ENCODE measurements at regions not wholly inside any gene's neighbourhood (a gene's known extent, or its start where the extent isn't known, plus 50 kb on each side); places are given as distances from the start of the nearest gene placed in this dataset.
"Not testable (repeated sequence)": the region's sequence is repeated elsewhere in the genome, so short reads cannot be mapped to it uniquely, and the experiment has no call there.

- peak in 1 of 3 donors; percentile 19 for DNase-seq (ENCODE audit: low read depth in 3 of 3)
Observed at GRCh38 chr9:90053027-90053426, 448.2 kb downstream of the GADD45G start.

GRCh38 chr9:90054810-90055209, 450.0 kb downstream of the GADD45G start:
- DNase-seq (ENCODE audit: low read depth in 3 of 3): no peak

GRCh38 chr9:90055226-90055625, 450.4 kb downstream of the GADD45G start:
- DNase-seq (ENCODE audit: low read depth in 3 of 3): no peak

GRCh38 chr9:90057361-90057760, 452.5 kb downstream of the GADD45G start:
- DNase-seq (ENCODE audit: low read depth in 3 of 3): no peak

DNA sequence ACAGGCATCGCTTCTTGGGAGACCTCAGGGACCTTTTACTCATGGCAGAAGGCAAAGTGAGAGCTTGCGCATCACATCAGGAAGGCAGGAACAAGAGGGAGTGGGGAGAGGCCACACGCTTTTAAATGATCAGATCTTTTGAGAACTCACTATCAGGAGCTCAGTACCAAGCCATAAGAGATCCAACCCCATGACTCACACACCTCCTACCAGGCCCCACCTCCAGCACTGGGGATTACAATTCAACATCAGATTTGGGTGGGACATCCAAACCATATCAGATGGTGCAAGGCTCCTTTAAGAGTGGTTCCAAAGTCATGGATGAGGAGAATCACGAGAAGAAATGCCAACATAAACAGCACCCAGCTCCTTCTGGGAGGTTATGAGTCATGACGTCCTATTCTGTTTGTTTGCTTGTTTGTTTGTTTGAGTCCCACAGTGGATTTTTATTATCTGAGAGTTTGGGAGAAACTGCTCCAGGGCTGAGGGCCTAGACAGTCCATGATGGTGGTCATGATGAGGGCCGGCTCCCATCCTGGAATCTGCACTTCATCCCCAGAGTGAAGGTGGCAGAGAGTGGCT, 453.5 kb downstream of the GADD45G start:
- DNase-seq (ENCODE audit: low read depth in 3 of 3): no peak

DNA sequence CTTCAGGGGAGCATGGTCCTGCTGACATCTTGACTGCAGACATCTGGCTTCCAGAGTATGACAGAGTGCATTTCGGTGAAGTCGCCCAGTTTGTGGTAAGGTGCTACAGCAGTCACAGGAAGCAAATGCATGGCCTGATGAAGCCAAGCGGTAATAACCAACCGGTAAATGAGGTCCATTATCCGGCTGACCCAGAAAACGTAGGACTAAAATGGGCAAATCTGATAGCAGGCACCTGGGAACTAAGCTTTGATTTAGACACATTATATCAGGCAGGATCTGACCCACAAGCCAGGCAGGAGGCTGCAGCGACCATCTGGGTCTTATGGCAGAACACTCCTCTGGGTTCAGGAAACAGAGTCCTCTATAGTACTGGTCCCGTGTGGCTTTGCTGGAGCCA, 454.6 kb downstream of the GADD45G start:
- DNase-seq (ENCODE audit: low read depth in 3 of 3): no peak

DNA sequence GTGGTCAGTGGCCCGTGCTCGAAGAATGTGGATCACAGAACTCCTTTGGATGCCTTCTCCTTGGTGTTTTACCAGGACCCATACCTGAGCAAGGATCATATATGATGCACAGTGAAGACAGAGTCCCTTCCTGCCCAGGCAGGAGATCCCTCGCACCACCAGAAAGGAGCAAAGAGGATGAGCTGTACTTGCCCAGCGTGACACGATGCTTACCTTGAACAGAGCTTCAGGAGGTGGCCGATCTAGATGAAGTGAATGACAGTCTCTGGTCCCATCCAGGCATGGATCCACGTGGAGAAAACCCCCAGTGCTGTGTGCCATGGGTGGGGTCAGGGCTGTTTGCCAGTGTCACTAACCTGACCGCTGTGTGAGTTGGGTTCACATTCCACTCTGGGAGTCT, 455.4 kb downstream of the GADD45G start:
- DNase-seq (ENCODE audit: low read depth in 3 of 3): no peak

DNA sequence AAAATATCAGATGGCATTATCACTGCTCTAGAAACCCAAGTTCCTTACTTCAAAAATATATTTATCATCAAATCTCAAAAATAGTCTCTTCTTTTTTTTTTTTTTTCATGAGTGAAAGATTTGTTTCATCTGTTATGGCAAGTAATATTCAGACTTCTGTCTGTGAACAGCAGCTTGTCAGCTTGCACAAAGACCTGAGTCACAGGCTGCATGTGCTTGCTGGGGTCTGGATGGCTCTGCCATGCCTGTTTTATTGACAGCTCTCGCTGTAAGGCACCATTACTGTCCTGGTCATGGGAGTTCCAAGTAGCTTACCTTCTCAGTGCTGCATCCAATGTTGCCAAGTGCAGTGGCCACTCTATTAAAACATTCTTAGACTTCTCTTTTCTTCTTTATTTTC, 456.4 kb downstream of the GADD45G start:
- DNase-seq (ENCODE audit: low read depth in 3 of 3): no peak

- DNase-seq (ENCODE audit: low read depth in 3 of 3): no peak
Observed at GRCh38 chr9:90062982-90063381, 458.2 kb downstream of the GADD45G start.

GRCh38 chr9:90064248-90064647, 459.4 kb downstream of the GADD45G start:
- no peak for DNase-seq (ENCODE audit: low read depth in 3 of 3)

- no peak for DNase-seq (ENCODE audit: low read depth in 3 of 3)
Observed at GRCh38 chr9:90064971-90065370, 460.2 kb downstream of the GADD45G start.

GRCh38 chr9:90065851-90066250, 461.0 kb downstream of the GADD45G start:
- DNase-seq (ENCODE audit: low read depth in 3 of 3): no peak

DNA sequence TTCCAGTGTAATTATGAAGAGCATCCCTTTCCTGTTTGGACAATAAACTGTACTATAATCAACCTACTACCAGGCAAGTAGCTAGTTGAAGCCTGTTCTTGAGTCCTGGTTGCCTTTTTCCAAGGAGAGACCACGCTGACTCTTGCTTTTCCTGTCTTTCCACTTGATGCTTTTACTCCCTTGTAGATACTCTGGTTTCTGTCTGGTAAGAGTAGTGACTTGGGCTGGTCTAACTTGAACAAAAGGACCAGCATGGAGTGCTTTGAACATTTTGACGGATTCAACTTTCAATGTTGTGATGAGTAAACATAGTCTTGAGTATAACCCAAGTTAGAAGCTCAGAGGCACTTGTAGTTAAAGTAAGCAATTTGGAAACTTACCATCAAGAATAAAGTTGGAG, 464.3 kb downstream of the GADD45G start:
- no peak for DNase-seq (ENCODE audit: low read depth in 3 of 3)

DNA sequence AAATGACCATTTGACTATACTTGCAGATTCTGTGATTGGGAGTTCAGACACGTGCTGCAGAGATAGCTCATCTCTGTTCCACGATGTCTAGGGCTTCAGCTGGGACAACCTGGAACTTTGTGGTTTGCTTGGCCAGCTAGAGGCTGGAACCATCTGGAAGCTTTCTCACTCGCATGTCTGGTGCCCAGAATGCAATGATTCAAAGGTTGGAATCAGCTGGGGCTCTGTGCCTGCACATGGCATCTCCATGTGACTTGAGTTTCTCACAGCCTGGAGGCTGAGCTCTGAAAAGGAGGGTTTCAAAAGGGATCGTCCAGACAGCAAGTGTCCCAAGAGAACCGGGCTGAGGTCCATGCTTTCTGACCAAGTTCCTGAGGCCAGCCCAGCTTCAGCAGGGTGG, 465.2 kb downstream of the GADD45G start:
- no peak for DNase-seq (ENCODE audit: low read depth in 3 of 3)

GRCh38 chr9:90070469-90070868, 465.7 kb downstream of the GADD45G start:
- no peak for DNase-seq (ENCODE audit: low read depth in 3 of 3)

- no peak for DNase-seq (ENCODE audit: low read depth in 3 of 3)
Observed at GRCh38 chr9:90070931-90071660, 466.3 kb downstream of the GADD45G start.

- no peak for DNase-seq (ENCODE audit: low read depth in 3 of 3)
Observed at GRCh38 chr9:90073186-90073945, 468.6 kb downstream of the GADD45G start.

DNA sequence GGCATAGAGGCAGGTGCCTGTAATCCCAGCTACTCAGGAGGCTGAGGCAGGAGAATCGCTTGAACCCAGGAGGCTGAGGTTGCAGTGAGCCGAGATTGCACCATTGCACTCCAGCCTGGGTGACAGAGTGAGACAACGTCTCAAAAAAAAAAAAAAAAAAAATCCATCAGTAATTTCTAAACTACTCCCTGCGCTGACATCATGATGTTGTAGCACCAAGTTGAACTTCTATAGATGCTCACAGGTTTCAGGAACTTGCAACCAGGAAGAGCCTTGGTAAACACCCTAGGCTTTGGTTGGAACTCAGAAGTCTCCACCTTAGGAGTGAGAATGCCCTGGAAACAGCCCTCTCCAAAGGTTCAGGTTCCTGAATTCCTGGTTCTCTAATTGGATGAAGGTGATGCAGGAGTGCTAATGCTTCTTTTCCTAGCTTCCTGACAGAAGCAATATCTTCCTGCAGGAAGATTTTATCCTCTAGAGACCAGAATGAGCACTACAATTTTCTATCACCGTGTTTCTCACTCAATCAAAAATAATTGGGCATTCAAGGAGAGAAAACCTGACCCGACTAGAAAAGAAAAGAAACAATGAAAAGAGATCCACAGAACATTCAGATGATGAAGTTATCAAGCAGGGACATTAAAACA, 469.6 kb downstream of the GADD45G start:
- no peak for DNase-seq (ENCODE audit: low read depth in 3 of 3)

DNA sequence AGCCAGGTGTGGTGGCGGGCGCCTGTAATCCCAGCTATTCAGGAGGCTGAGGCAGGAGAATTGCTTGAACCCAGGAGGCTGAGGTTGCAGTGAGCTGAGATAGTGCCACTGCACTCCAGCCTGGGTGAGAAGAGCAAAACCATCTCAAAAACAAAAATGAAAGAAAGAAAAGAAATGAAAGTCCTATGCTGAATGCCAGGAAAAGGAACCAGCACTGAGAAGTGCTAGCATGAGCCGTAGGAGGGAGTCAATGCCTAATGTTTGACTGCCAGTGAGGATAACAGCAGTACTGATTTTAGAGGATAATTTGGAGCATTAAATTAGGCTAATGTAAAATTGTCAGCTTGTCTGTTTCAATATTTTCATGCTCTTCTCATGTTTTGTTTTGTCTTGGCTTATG, 472.8 kb downstream of the GADD45G start:
- not testable (repeated sequence) for DNase-seq (ENCODE audit: low read depth in 3 of 3)

DNA sequence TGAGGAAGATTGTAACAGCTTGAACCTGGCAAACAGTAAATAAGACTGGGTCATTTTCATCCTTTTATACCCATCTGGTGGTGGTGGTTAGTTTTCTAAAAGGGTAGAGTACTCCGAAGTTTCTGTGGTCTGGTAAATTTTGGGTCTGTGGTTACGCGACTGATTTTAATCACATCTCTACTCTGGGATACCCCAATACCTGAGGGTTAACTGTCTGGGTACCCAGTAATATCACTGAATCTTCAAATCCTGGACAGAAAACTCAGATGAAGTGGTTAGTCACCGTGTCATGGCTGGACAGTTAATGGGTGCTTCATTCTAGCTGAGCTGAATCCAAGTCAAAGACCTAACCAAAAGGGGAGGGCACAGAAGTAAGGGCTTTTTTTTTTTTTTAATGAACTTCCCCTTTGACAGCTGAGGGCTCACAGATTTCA, 474.2 kb downstream of the GADD45G start:
- DNase-seq (ENCODE audit: low read depth in 3 of 3): no peak

GRCh38 chr9:90085633-90086032, 480.8 kb downstream of the GADD45G start:
- DNase-seq (ENCODE audit: low read depth in 3 of 3): no peak

GRCh38 chr9:90086101-90086511, 481.3 kb downstream of the GADD45G start:
- no peak for DNase-seq (ENCODE audit: low read depth in 3 of 3)
